ENCODE measurements at regions not wholly inside any gene's neighbourhood (a gene's known extent, or its start where the extent isn't known, plus 50 kb on each side); places are given as distances from the start of the nearest gene placed in this dataset.

DNA sequence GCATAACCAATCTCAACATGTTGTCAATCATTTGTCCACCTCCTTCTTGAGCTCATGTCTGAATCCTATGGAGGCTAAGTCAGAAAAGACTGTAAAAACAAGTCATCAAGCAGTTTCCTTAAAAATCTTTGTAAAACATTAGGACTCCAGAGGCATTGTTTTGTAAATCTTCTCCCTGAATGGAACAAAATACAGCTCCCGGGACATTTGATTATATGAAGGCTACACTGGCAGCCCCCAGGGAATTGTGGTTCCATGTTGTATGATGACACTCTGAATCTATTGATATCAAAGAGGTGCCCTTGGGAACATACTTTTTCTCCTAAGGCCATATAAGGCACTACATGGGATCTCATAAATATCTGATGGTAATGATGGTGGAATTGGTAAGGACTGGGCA, 83.2 kb upstream of the NUDT12 start:
- H3K27me3 Mint-ChIP-seq (ENCODE audit: unreplicated experiment), result no peaks in the 10 kb centered on the region
- DNase-seq (ENCODE audit: low spot score), result no peak
- TF ChIP-seq, protein P1, sequence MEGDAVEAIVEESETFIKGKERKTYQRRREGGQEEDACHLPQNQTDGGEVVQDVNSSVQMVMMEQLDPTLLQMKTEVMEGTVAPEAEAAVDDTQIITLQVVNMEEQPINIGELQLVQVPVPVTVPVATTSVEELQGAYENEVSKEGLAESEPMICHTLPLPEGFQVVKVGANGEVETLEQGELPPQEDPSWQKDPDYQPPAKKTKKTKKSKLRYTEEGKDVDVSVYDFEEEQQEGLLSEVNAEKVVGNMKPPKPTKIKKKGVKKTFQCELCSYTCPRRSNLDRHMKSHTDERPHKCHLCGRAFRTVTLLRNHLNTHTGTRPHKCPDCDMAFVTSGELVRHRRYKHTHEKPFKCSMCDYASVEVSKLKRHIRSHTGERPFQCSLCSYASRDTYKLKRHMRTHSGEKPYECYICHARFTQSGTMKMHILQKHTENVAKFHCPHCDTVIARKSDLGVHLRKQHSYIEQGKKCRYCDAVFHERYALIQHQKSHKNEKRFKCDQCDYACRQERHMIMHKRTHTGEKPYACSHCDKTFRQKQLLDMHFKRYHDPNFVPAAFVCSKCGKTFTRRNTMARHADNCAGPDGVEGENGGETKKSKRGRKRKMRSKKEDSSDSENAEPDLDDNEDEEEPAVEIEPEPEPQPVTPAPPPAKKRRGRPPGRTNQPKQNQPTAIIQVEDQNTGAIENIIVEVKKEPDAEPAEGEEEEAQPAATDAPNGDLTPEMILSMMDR (IDR thresholded peaks at IDR 0.05; ENCODE audit: unreplicated experiment), result no peak
- H3K9me3 Mint-ChIP-seq (ENCODE audit: unreplicated experiment), result no peaks in the 10 kb centered on the region
- no peak overlapping the region for H3K27ac Mint-ChIP-seq (ENCODE audit: unreplicated experiment)
- peaks cover 4% of the 10 kb centered on the region for H3K4me1 Mint-ChIP-seq (ENCODE audit: unreplicated experiment)
- H3K36me3 Mint-ChIP-seq (ENCODE audit: low read depth, unreplicated experiment), result no peaks in the 10 kb centered on the region
- H3K4me3 Mint-ChIP-seq (ENCODE audit: unreplicated experiment), result no peak overlapping the region

DNA sequence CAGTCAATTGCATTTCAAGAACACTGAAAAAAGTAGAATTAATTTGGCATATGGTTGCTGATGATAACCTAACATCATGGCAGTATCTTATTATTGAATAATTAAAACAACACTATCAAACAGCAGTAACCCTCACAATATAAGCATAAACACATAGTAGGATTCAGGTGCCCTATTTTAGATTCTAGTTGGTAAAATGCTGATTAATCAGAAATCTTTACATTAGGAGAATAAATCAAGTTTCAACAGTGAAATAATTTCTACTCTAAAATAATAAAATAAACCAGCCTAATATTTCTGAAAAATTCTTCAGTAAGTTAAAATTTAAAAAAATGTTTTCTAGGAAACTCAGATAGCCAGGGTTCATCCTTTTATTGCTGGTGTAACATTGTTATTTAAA, 76.4 kb upstream of the NUDT12 start:
- no peaks in the 10 kb centered on the region for H3K36me3 Mint-ChIP-seq (ENCODE audit: low read depth, unreplicated experiment)
- DNase-seq (ENCODE audit: low spot score), result no peak
- TF ChIP-seq, protein P1 (IDR thresholded peaks at IDR 0.05; ENCODE audit: unreplicated experiment), result no peak
- H3K4me3 Mint-ChIP-seq (ENCODE audit: unreplicated experiment), result no peak overlapping the region
- no peaks in the 10 kb centered on the region for H3K4me1 Mint-ChIP-seq (ENCODE audit: unreplicated experiment)
- H3K27me3 Mint-ChIP-seq (ENCODE audit: unreplicated experiment), result no peaks in the 10 kb centered on the region
- H3K27ac Mint-ChIP-seq (ENCODE audit: unreplicated experiment), result no peak overlapping the region
- no peaks in the 10 kb centered on the region for H3K9me3 Mint-ChIP-seq (ENCODE audit: unreplicated experiment)

DNA sequence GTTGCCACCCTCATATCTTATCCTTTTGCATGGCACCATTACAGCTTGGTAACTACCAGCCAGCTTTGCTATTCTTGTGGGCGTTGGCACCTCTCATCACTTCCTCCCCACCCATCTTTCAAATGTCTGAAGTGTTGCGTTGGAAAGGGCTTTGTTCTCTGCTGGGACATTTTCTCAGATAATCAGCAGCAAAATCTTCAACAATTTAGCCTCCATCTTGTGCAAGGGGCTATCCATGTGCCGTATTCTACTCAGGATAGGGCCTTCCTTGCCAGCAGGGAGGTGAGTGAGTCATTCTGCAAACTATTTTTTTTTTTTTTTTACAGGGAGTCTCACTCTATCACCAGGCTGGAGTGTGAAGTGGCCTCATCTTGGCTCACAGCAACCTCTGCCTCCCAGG, 62.1 kb upstream of the NUDT12 start:
- DNase-seq (ENCODE audit: low spot score), result no peak
- TF ChIP-seq, protein P1 (IDR thresholded peaks at IDR 0.05; ENCODE audit: unreplicated experiment), result no peak
- Mint-ChIP-seq H3K27ac (ENCODE audit: unreplicated experiment) (no peak overlapping the region), H3K36me3 (ENCODE audit: low read depth, unreplicated experiment) (no peaks in the 10 kb centered on the region), H3K27me3 (ENCODE audit: unreplicated experiment) (no peaks in the 10 kb centered on the region), H3K4me3 (ENCODE audit: unreplicated experiment) (no peak overlapping the region), H3K9me3 (ENCODE audit: unreplicated experiment) (no peaks in the 10 kb centered on the region), H3K4me1 (ENCODE audit: unreplicated experiment) (no peaks in the 10 kb centered on the region)

DNA sequence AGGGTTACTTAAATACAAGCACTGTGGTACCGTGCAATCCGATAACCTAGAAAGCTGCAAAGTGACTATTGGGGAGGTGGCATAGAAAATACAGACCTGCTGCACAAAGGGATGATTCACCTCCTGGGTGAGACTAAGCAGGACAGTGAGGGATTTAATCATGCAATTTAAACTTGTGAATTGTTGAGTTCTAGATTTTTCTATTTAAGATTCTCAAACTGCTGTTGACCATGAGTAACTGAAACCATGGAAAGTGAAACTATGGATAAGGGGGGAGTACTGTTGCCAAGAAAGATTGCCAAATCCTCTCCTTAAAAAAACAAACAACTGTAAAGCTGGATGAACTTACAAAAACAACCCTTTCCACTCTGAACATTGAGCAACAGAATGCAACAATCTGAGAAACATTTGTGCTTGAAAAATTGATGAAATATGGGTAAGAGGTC, 61.5 kb upstream of the NUDT12 start:
- H3K4me3 Mint-ChIP-seq (ENCODE audit: unreplicated experiment), result no peak overlapping the region
- no peak for DNase-seq (ENCODE audit: low spot score)
- H3K9me3 Mint-ChIP-seq (ENCODE audit: unreplicated experiment), result no peaks in the 10 kb centered on the region
- H3K4me1 Mint-ChIP-seq (ENCODE audit: unreplicated experiment), result no peaks in the 10 kb centered on the region
- no peaks in the 10 kb centered on the region for H3K27me3 Mint-ChIP-seq (ENCODE audit: unreplicated experiment)
- no peaks in the 10 kb centered on the region for H3K36me3 Mint-ChIP-seq (ENCODE audit: low read depth, unreplicated experiment)
- H3K27ac Mint-ChIP-seq (ENCODE audit: unreplicated experiment), result no peak overlapping the region
- TF ChIP-seq, protein P1 (IDR thresholded peaks at IDR 0.05; ENCODE audit: unreplicated experiment), result no peak

DNA sequence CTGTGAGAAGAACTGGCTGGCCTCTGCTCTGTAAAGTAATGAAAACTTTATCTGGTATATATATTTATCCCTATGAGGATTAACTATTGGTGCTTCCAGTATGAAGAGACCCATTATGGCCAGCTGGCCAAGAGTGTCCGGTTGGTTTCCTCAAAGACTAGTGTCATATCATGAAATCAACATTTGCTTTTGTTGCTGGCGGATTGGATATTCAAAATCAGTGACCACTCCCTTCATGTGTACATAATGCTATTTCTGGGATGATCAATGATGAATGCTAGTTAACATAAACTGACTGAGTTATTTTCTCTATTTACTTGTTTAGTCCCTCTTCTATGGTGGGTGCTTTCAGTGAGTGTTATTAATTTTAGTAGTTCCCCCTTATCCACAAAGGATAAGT, 60.8 kb upstream of the NUDT12 start:
- H3K4me1 Mint-ChIP-seq (ENCODE audit: unreplicated experiment), result no peaks in the 10 kb centered on the region
- TF ChIP-seq, protein P1 (IDR thresholded peaks at IDR 0.05; ENCODE audit: unreplicated experiment), result no peak
- H3K9me3 Mint-ChIP-seq (ENCODE audit: unreplicated experiment), result no peaks in the 10 kb centered on the region
- no peaks in the 10 kb centered on the region for H3K36me3 Mint-ChIP-seq (ENCODE audit: low read depth, unreplicated experiment)
- DNase-seq (ENCODE audit: low spot score), result no peak
- H3K27me3 Mint-ChIP-seq (ENCODE audit: unreplicated experiment), result no peaks in the 10 kb centered on the region
- no peak overlapping the region for H3K27ac Mint-ChIP-seq (ENCODE audit: unreplicated experiment)
- no peak overlapping the region for H3K4me3 Mint-ChIP-seq (ENCODE audit: unreplicated experiment)

All from endothelial cell (in vitro differentiated cells).